ENCODE measurements at regions not wholly inside any gene's neighbourhood (a gene's known extent, or its start where the extent isn't known, plus 50 kb on each side); places are given as distances from the start of the nearest gene placed in this dataset.

- TF ChIP-seq ZNF292 (tag by site-specific recombination; IDR thresholded peaks at IDR 0.05; ENCODE audit: borderline replicate concordance, low read depth) (no peak), EGR2 (tag by site-specific recombination; IDR thresholded peaks at IDR 0.05; ENCODE audit: low read depth) (no peak), ZNF768 (tag by site-specific recombination; IDR thresholded peaks at IDR 0.05) (no peak), ZNF221 (tag by site-specific recombination; IDR thresholded peaks at IDR 0.05; ENCODE audit: borderline replicate concordance) (no peak), ZBTB26 (tag by site-specific recombination; optimal IDR thresholded peaks at IDR 0.05) (no peak), ZNF664 (tag by site-specific recombination; IDR thresholded peaks at IDR 0.05) (no peak), CTCF (tag by site-specific recombination; IDR thresholded peaks at IDR 0.05) (no peak), ZNF76 (tag by site-specific recombination; IDR thresholded peaks at IDR 0.05; ENCODE audit: borderline replicate concordance, low read depth) (no peak), REST (tag by site-specific recombination; IDR thresholded peaks at IDR 0.05) (no peak), FEZF1 (tag by site-specific recombination; IDR thresholded peaks at IDR 0.05) (no peak), ZBTB10 (tag by site-specific recombination; IDR thresholded peaks at IDR 0.05) (no peak), KLF9 (tag by site-specific recombination; IDR thresholded peaks at IDR 0.05; ENCODE audit: low read depth) (no peak), WT1 (tag by site-specific recombination; IDR thresholded peaks at IDR 0.05) (no peak), ZNF629 (tag by site-specific recombination; IDR thresholded peaks at IDR 0.05) (no peak)
Observed at GRCh38 chr6:166007349-166008263, 160.0 kb downstream of the TBXT start.

All from HEK293 (cell line).